ENCODE measurements at regions not wholly inside any gene's neighbourhood (a gene's known extent, or its start where the extent isn't known, plus 50 kb on each side); places are given as distances from the start of the nearest gene placed in this dataset. TPM values are rescaled to one million over a fixed set of nuclear protein-coding genes. Genes with fewer than 3 reads are reported as not detected.

Small RNAs in the stretch of these regions (small RNA-seq; reads per million reads assigned to genes)
- gene AC090502.2 (ENCODE audit: insufficient read depth) (not detected), gene RF00096 (ENCODE audit: insufficient read depth) (not detected), gene RNU6-1012P (ENCODE audit: insufficient read depth) (not detected)

Data from H1 (cell line).